ENCODE measurements at regions not wholly inside any gene's neighbourhood (a gene's known extent, or its start where the extent isn't known, plus 50 kb on each side); places are given as distances from the start of the nearest gene placed in this dataset.
"Not testable (repeated sequence)": the region's sequence is repeated elsewhere in the genome, so short reads cannot be mapped to it uniquely, and the experiment has no call there.

GRCh38 chr22:11066458-11067285, 4461.3 kb upstream of the OR11H1 start:
- Histone ChIP-seq H4K20me1 (ENCODE audit: control insufficient read depth, insufficient read depth, low read depth, low read length) (no peaks in the 10 kb centered on the region), H3K4me1 (ENCODE audit: control insufficient read depth, low read length) (no peaks in the 10 kb centered on the region), H3K79me2 (ENCODE audit: control insufficient read depth, low read length) (no peaks in the 10 kb centered on the region), H3K27ac (ENCODE audit: low read depth, low read length) (no peak overlapping the region), H3K4me3 (ENCODE audit: low read length) (no peak overlapping the region), H3K9me3 (ENCODE audit: control insufficient read depth, insufficient read depth, low read length) (peaks cover 35% of the 10 kb centered on the region), H3K9me2 (replicated peaks; ENCODE audit: control insufficient read depth, low read length) (no peaks in the 10 kb centered on the region), H3K4me2 (ENCODE audit: low read length) (no peak overlapping the region), H3K36me3 (ENCODE audit: control insufficient read depth, low read length) (no peaks in the 10 kb centered on the region), H3F3A (ENCODE audit: control insufficient read depth, insufficient read depth) (no peaks in the 10 kb centered on the region), H3K27me3 (ENCODE audit: control insufficient read depth, low read length) (no peaks in the 10 kb centered on the region)
- TF ChIP-seq EZH2phosphoT487 (IDR thresholded peaks at IDR 0.05; ENCODE audit: borderline replicate concordance, low read length) (no peak), CTCF (IDR thresholded peaks at IDR 0.05; ENCODE audit: low read depth, low read length, poor library complexity, severe bottlenecking) (no peak)

- H3K79me2 ChIP-seq (ENCODE audit: control insufficient read depth, low read length); H3K4me1 ChIP-seq (ENCODE audit: control insufficient read depth, low read length); H3K9me2 ChIP-seq (replicated peaks; ENCODE audit: control insufficient read depth, low read length); H3K4me3 ChIP-seq (ENCODE audit: low read length); H4K20me1 ChIP-seq (ENCODE audit: control insufficient read depth, insufficient read depth, low read depth, low read length); H3K27me3 ChIP-seq (ENCODE audit: control insufficient read depth, low read length); H3K27ac ChIP-seq (ENCODE audit: low read depth, low read length); H3F3A ChIP-seq (ENCODE audit: control insufficient read depth, insufficient read depth); H3K36me3 ChIP-seq (ENCODE audit: control insufficient read depth, low read length); H3K4me2 ChIP-seq (ENCODE audit: low read length): not testable (repeated sequence)
- peaks cover 35% of the 10 kb centered on the region for H3K9me3 ChIP-seq (ENCODE audit: control insufficient read depth, insufficient read depth, low read length)
Observed at GRCh38 chr22:11067286-11067871, 4460.6 kb upstream of the OR11H1 start.

- not testable (repeated sequence) for H3K4me3 ChIP-seq (ENCODE audit: low read length); H3K4me1 ChIP-seq (ENCODE audit: control insufficient read depth, low read length); H3K9me2 ChIP-seq (replicated peaks; ENCODE audit: control insufficient read depth, low read length); H3K4me2 ChIP-seq (ENCODE audit: low read length); H3F3A ChIP-seq (ENCODE audit: control insufficient read depth, insufficient read depth); H3K27me3 ChIP-seq (ENCODE audit: control insufficient read depth, low read length); H3K27ac ChIP-seq (ENCODE audit: low read depth, low read length); H3K79me2 ChIP-seq (ENCODE audit: control insufficient read depth, low read length); H3K36me3 ChIP-seq (ENCODE audit: control insufficient read depth, low read length); H4K20me1 ChIP-seq (ENCODE audit: control insufficient read depth, insufficient read depth, low read depth, low read length)
- peaks cover 35% of the 10 kb centered on the region for H3K9me3 ChIP-seq (ENCODE audit: control insufficient read depth, insufficient read depth, low read length)
Observed at GRCh38 chr22:11067937-11068336, 4460.1 kb upstream of the OR11H1 start.

- H3K27ac ChIP-seq (ENCODE audit: low read depth, low read length); H3K79me2 ChIP-seq (ENCODE audit: control insufficient read depth, low read length); H3K27me3 ChIP-seq (ENCODE audit: control insufficient read depth, low read length); H3K36me3 ChIP-seq (ENCODE audit: control insufficient read depth, low read length); H3K4me2 ChIP-seq (ENCODE audit: low read length); H4K20me1 ChIP-seq (ENCODE audit: control insufficient read depth, insufficient read depth, low read depth, low read length); H3K4me3 ChIP-seq (ENCODE audit: low read length); H3F3A ChIP-seq (ENCODE audit: control insufficient read depth, insufficient read depth); H3K4me1 ChIP-seq (ENCODE audit: control insufficient read depth, low read length); H3K9me2 ChIP-seq (replicated peaks; ENCODE audit: control insufficient read depth, low read length): not testable (repeated sequence)
- H3K9me3 ChIP-seq (ENCODE audit: control insufficient read depth, insufficient read depth, low read length): peaks cover 31% of the 10 kb centered on the region
Observed at GRCh38 chr22:11068406-11068805, 4459.6 kb upstream of the OR11H1 start.
